ENCODE measurements at regions not wholly inside any gene's neighbourhood (a gene's known extent, or its start where the extent isn't known, plus 50 kb on each side); places are given as distances from the start of the nearest gene placed in this dataset.

- no peak for TF ChIP-seq CTCF (IDR thresholded peaks at IDR 0.05)
- no peak for TF ChIP-seq POLR2A (IDR thresholded peaks at IDR 0.05)
- TF ChIP-seq POLR2AphosphoS5 (IDR thresholded peaks at IDR 0.05), result no peak
Measured at GRCh38 chr6:14665827-14666724, 548.5 kb downstream of the CD83 start.
